Panc1 (cell line): ENCODE measurements at regions not wholly inside any gene's neighbourhood (a gene's known extent, or its start where the extent isn't known, plus 50 kb on each side); places are given as distances from the start of the nearest gene placed in this dataset.

Experiments used
- CTCF ChIP-seq: fragments of 450-650 bp; IDR thresholded peaks from 2 replicates; pipeline ENCODE4 v1.5.1; 2017; ENCODE audit warnings: mild to moderate bottlenecking
- POLR2AphosphoS5 ChIP-seq: IDR thresholded peaks from 2 replicates; pipeline ENCODE4 v1.6.1; 2012; ENCODE audit warnings: mild to moderate bottlenecking, low read depth, low read length, moderate library complexity
- SIN3A ChIP-seq: IDR thresholded peaks from 2 replicates; pipeline ENCODE4 v1.6.1; 2012; ENCODE audit warnings: low read depth, mild to moderate bottlenecking, low read length, moderate library complexity, borderline replicate concordance; ENCODE audit not compliant: insufficient read depth
- TCF7L2 ChIP-seq: IDR thresholded peaks from 2 replicates; pipeline ENCODE4 v1.6.1; 2011; ENCODE audit warnings: mild to moderate bottlenecking, low read depth, low read length, inconsistent platforms

- TF ChIP-seq CTCF: no peak
- no peak for TF ChIP-seq POLR2AphosphoS5
- no peak for TF ChIP-seq TCF7L2
- no peak for TF ChIP-seq SIN3A
Observed at GRCh38 chr6:92433911-92434310, 985.4 kb downstream of the EPHA7 start.
